NCI-H187 (cell line): ENCODE measurements at regions not wholly inside any gene's neighbourhood (a gene's known extent, or its start where the extent isn't known, plus 50 kb on each side); places are given as distances from the start of the nearest gene placed in this dataset.

Source experiments
- DNase-seq, 2 experiments: peaks; one replicate each; lab custom pipeline; 2025; lab: John Stamatoyannopoulos, UW

- DNase-seq = no peak
Observed at GRCh38 chr9:82216435-82216834, 227.9 kb downstream of the SPATA31D1 start.

GRCh38 chr9:82223442-82223841 lies 234.9 kb downstream of the SPATA31D1 start:
- DNase-seq = no peak

GRCh38 chr9:82231411-82231810 lies 242.8 kb downstream of the SPATA31D1 start:
- DNase-seq = no peak

GRCh38 chr9:82234160-82234943 lies 245.8 kb downstream of the SPATA31D1 start:
- DNase-seq = no peak

GRCh38 chr9:82242285-82242963 lies 253.9 kb downstream of the SPATA31D1 start:
- DNase-seq = no peak

GRCh38 chr9:82247318-82247717 lies 258.7 kb downstream of the SPATA31D1 start:
- no peak for DNase-seq

- no peak for DNase-seq
Observed at GRCh38 chr9:82252116-82252515, 263.5 kb downstream of the SPATA31D1 start.

GRCh38 chr9:82254646-82255367 lies 266.2 kb downstream of the SPATA31D1 start:
- no peak for DNase-seq

- DNase-seq = no peak
Observed at GRCh38 chr9:82255481-82256176, 267.1 kb downstream of the SPATA31D1 start.

GRCh38 chr9:82260691-82261090 lies 272.1 kb downstream of the SPATA31D1 start:
- no peak for DNase-seq

- DNase-seq = no peak
Observed at GRCh38 chr9:82263619-82264018, 275.0 kb downstream of the SPATA31D1 start.

- no peak for DNase-seq
Observed at GRCh38 chr9:82271106-82271561, 282.6 kb downstream of the SPATA31D1 start.

GRCh38 chr9:82273121-82273520 lies 284.5 kb downstream of the SPATA31D1 start:
- DNase-seq = no peak

GRCh38 chr9:82275258-82275927 lies 286.8 kb downstream of the SPATA31D1 start:
- DNase-seq = no peak

GRCh38 chr9:82281066-82281465 lies 292.5 kb downstream of the SPATA31D1 start:
- no peak for DNase-seq

- DNase-seq = no peak
Observed at GRCh38 chr9:82284758-82285157, 296.2 kb downstream of the SPATA31D1 start.

- DNase-seq = no peak
Observed at GRCh38 chr9:82295181-82295580, 306.6 kb downstream of the SPATA31D1 start.

GRCh38 chr9:82299870-82300269 lies 311.3 kb downstream of the SPATA31D1 start:
- DNase-seq = no peak

GRCh38 chr9:82302968-82303655 lies 314.5 kb downstream of the SPATA31D1 start:
- no peak for DNase-seq

GRCh38 chr9:82308836-82309235 lies 320.3 kb downstream of the SPATA31D1 start:
- no peak for DNase-seq

- DNase-seq = no peak
Observed at GRCh38 chr9:82313697-82314096, 325.1 kb downstream of the SPATA31D1 start.
